HG02798 (cell line): ENCODE measurements at regions not wholly inside any gene's neighbourhood (a gene's known extent, or its start where the extent isn't known, plus 50 kb on each side); places are given as distances from the start of the nearest gene placed in this dataset.
A peak's percentile ranks its signal among the peaks of the same experiment; 100 is the strongest.

Experiments used
- ATAC-seq: cut with Tn5 transposase; IDR thresholded peaks from one replicate; pipeline ENCODE4 v1.9.1; 2021; ENCODE audit warnings: mild to moderate bottlenecking; ENCODE audit not compliant: unreplicated experiment, poor library complexity

DNA sequence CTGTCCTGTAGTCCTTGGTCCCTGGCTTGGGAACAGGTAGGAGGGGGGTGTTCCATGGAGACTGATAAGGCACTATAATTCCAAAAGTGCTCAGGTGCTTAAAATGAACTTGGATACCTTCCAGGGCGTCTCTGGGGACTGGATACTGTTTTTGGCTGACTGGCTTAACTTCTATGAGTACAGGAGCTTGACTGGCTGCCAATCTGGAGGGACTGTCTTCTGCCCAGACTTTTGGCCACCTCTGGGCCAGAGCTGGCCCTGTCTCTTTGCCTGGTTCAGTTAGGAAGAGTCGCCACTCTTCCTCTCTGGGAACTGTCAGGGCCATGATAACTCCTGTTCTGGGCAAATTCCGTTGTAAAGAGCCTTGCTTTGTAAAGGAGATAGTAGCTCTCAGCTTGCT is 407.0 kb downstream of the TGFB2 start:
- ATAC-seq, result no peak

DNA sequence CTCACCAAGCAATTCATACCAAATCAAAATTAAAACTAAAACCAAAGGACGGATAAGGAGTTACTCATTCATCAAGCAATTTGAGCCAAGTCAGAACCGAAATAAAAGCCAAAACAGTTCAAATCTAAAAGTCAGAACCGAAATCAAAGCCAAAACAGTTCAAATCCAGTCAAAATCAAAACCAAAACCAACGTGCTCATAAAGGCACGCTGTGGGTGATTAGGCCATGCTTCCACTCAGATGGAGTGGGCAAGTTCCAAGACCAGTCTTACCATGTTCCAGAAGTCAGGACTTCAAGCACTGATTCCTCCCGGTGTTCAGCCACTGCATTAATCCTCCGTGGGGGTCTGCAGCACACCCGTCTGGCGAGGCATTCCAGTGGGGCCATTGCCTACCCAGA is 409.3 kb downstream of the TGFB2 start:
- ATAC-seq, result no peak

DNA sequence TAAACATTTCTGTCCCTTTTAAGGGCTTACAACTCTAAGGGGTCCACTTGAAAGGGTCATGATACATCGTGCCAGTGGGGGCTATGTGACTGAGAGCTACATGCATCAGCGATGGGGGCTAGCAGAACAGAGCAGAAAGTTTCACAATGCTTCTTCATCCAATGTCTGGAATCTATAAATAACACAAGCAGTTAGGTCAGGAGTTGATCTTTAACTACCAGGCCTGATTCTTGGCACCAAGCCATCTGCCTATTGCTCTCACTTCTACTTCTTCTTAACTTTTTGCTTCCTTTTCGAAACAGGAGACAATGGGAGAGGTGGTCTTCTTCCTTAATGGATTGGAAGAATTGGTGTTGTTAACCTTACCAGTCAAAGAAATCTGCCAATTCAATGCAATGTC is 410.0 kb downstream of the TGFB2 start:
- ATAC-seq, result no peak

DNA sequence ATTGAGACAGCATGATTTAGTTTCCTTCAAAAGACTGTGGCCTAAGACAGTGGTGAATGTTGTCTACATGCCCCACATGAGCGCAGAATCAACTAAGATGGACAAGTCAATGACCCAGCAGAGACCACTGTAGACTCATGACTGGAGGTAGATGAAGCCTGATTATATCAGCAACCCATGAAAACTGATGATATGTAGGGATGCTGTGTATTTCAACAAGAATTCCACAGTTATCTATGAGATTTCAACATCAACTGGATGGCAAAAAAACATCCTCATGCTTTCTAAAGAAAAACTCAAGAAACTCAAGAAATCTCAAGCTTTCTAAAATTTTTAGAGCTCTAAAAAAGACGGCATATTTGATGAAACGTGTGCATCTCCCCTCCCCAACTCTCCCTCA is 413.9 kb upstream of the LYPLAL1 start:
- no peak for ATAC-seq

DNA sequence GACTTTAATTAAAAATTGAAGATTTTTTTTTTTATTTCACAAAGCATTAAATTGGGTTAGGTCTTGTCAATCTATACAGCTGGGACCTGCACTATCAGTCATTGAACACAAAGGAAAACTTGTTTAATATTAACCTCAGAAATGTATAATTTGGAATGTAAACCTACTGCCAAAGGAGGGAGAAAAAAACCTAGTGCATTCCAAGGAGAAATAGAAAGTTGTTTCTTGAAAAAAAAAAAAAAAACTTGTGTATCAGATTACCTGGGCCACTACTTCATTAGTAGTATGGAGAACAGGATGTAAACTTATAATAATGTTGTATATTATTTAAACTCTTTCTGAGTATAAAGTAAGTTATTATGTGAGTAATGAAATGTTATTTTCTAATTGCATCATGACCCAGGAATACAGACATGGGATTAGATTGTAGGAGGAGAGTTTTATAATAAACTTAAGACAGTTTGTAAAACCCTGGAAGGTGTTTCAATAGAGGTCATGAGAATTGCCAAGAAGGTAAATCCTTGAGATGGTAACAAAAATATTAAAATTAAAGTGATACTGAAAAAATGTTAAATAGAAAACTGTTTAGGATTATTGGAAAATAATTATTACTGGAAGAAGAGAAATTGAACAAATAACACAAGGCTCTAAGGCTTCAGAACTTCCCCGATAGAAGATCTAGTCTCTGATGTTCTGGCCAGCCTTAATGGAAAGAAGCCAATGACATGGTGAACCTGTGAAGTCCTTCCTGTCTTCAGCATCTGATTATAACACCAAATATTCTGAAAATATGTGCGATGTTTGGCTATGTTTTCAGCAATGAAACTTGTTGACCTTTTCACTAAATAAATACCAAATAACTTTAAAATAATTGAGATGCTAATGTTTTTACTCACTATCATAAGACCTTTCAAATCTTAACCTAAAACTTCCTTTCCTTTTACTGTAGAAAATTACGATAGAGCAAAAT is 412.8 kb upstream of the LYPLAL1 start:
- no peak for ATAC-seq

DNA sequence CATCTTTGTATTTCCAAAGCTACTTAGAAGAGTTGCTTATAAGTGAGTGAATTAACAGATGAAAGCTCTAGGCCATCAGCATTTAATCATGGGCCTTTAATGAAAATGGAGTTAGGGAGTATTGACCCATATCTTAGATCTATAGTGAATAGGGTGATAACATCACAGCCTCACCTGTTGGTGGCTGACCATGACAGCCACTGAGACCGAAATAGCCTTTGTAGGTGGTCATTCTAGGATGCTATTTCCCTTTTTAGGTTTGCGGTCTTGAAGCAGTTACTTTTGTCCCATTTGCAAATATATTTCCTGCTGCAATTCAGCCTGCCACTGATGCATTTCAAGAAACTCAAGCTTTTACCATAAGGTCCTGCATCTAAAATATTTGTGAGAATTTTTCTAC is 410.1 kb upstream of the LYPLAL1 start:
- peak; percentile 58 for ATAC-seq

DNA sequence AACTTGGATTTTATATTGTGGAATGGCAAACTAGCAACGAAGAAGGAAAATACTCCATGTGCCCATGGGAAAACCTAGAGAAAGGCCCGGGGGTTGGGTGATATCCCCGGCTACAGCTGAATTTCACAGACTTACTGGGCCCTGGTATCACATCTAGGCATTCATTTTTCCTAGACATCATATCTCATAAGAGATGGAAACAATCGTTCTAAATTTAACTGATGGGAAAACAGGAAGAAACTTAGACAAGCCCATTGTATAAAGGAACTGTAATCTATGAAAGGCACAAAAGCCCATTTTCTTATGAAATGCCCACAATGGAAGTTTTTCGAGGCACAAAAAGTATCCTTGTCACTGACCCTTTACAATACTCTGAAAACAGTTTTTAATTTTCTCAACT is 407.9 kb upstream of the LYPLAL1 start:
- ATAC-seq, result no peak

DNA sequence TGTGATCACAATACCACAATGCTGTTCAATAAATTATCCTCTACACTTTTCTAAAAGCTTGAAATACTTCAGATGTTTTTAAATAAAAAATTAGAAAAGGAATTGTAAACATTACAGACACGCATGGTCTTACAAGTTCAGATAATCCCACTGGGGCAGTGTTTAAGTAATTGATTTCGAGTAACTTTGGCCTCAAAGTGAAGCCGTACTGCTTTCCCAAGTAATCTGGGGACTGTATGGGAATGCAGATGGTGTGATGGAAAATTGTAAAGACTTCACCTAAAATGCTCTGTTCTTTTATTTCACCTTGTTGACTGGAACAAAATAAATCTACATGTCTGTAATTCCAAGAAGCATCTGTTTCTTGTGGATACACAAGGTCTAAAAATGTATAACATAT is 401.7 kb upstream of the LYPLAL1 start:
- ATAC-seq, result no peak

DNA sequence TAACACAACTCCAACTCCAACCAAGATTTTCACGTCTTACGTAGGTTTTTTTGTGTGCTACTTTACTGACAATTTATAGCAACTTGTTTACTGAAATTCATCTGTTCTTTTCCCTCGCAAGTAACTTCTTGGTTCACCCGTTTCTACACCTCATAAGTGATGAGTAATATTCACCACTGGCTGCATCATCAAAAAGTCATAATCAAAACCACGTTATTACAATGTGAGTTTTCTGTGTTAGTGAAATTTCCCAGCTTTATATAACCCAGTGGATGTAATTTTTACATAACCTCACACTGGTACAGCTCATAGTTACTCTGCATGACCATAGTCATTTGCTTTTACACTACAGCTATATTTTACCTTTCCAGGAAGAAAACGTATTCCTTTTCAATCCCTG is 401.1 kb upstream of the LYPLAL1 start:
- no peak for ATAC-seq

DNA sequence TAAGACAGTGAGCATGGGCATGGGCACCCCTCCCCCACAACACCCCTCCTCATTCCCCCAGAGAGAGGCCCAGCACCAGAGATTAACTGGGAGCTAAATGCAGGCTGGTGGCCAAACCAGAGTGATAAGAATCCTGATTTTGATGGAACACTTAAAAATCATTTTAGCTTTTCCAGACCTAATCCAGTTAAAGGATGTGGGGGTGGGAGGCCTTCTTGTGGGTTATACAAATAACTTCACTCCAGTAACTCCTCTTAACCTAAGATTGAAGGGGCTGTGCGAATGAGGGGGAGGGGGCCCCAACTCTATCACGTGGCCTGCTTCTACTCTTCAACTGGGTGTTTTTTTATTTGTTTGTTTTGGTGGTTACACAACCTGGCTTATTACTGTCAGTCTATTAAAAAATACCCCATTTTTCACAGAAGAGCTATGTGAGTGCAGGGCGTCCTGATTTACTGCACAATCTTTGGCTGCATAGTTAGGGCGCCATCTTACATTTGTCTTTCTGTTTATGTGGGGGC is 398.1 kb upstream of the LYPLAL1 start:
- no peak for ATAC-seq

DNA sequence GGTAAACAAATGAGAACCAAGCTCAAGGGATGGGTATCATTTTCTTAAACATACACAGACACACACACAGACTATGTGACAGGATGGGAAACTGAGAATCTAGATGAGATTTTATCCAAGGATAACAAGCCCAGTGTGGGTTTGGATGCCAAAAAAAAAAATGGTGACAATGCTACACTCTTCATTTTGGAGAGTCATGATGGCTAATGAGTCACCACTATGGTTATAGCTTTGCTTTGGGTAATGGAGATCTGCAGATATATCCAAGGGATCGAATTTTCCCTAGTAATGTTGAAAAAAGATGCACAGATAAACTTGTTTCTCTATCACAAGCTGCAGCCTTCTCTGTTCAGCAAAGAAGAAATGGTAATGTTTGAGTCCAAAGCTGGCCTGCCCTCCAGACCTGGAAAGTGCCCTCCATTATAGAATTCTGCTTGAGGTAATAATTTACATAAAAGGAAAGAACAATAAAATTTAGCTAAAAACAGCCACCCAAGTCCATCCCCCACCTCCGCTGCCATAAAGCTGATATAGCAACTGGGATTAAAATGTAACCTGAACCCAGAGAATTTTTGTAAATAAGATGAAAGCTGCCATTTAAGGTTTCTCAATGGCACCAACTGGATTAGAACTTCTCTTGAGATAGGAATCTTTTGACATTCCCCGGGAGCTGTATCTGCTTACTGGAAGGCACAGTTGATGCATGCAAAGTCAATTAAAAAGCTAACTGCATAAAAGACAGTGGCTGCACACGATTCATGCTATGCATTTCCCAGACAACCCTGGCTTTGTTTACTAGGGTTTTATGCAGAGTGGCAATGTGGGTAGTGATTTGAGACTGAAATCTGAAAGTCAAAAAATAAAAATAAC is 395.2 kb upstream of the LYPLAL1 start:
- no peak for ATAC-seq

DNA sequence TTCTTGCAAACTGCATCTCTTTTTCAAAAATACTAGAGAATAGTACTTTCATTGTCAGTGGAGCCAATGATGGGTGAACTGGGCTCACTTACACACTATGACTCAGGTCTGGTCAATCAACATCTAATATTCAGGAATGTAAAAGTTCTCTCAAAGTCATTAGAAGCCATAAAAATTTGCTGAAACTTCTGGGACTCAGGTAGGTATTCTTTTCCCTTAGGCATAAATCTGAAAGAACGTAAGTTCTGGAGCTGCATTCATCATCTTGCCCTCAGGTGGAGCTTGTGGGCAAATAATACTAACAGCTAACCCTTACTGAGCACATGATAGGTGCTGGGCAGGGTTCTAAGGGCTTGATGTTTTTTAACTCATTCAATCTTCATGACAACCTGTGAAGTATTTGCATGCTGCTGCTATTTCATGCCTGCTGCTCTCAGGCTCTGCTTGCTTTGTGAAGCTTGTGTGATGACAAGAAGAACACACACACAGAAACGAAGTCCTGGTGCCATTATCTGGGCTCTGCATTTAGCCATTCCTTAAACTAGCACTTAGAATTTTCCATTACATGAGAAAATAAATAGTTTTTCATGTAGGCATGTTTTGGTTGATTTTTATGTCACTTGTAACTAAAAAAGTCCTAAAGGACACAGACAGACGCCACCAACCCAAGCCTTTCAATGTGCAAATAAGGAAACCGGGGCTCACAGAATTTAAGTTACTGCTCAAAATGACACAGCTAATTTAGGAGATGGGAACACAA is 394.2 kb upstream of the LYPLAL1 start:
- no peak for ATAC-seq

DNA sequence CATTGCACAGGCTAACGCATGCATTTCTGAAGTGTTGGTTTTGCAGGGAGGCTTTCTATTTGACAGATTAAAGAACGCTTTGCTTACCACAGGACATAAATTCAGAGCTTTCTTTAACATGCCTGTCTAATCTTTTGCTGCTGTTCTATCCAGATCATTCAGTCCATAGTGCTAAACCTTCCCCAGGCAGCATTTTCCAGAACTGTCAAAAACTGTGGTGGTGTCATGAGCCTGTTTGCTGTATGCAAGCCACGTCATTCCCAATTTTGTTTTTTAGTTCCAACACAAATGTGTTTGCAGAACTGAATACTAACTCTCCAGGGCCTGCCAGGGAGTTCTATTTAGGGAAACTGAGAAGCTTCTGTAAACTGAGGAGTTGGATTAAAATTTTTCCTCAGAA is 390.5 kb upstream of the LYPLAL1 start:
- ATAC-seq, result no peak

DNA sequence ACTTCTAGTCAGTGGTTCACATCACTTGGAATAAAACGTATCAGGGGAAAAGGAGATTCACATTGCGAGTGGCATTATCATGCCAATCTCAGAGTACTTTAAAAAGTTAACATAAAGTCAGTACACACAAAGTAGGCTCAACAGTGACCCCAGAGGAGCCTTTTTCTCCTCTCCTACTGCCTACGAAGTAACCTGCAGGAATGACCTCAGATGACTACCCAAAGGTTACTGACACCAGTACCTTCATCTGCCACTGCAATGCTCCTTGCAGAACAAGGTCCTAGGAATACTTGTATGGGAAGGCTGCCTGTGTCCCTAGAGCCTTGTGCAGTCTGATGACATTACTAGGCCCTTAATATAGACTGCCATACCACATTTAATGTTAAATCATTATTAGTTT is 389.8 kb upstream of the LYPLAL1 start:
- ATAC-seq, result no peak

DNA sequence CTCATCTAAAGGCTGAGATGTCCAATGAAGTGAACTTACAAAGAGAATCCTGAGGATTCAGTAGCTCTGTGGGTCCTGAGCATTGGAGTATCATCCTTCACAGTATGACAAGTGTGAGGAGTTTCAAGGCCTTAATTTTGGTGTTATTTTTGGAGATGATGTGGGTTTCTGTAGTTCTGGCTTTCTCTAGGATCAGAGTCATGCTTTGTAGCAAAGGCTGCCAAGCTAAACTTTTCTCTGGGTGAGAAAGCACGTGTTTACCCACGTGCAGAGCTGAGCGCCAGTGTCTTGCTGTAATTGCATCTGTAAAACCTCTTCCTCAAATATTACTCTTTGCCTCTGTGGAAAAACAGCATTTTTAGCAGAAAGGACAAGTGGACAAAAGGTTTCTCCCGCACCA is 387.8 kb upstream of the LYPLAL1 start:
- no peak for ATAC-seq

DNA sequence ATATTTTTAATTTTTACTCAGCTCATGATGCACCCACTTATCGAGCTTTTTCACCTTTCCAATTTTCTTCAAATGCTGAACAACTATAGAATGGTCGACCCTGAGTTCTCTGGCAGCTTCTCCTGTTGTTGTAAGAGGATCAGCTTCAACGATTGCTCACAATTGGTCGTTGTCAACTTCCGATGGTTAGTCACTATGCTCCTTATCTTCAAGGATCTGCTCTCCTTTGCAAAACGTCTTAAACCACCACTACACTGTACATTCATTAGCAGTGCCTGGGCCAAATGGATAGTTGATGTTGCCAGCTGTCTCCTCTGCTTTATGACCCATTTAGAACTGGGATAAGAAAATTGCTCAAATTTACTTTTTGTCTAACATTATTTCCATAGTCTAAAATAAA is 385.9 kb upstream of the LYPLAL1 start:
- ATAC-seq, result no peak

DNA sequence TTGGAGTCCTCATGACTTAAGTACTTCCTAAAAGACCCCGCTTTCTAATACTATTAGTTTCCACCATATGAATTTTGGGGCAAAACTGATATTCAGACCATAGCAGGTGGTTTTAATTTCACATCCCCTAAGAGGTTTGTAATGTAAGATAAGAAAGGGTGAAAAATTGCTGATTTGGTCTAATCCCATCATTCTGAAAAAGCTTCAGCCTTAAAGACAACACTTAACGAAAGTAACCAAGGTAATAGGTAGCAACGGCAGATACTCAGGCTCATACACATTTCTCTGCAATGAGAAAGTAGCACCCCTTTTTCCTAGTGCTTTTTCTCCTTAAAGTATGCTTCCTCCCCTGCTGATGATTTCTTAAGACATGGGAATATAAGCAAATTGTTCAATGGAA is 376.9 kb upstream of the LYPLAL1 start:
- no peak for ATAC-seq

DNA sequence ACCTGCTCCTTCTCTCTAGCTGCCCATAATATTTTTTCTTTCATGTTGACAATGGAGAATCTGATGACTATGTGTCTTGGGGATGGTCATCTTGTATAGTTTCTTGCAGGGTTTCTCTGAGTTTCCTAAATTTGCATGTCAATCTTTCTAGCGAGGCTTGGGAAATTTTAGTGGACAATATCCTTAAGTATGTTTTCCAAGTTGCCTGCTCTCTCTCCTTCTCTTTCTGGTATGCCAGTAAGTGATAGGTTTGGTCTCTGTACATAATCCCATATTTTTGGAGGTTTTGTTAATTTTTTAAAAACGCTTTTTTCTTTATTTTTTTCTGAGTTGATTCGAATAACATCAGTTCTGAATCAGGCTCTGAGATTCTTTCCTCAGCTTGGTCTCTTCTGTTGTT is 370.9 kb upstream of the LYPLAL1 start:
- no peak for ATAC-seq

DNA sequence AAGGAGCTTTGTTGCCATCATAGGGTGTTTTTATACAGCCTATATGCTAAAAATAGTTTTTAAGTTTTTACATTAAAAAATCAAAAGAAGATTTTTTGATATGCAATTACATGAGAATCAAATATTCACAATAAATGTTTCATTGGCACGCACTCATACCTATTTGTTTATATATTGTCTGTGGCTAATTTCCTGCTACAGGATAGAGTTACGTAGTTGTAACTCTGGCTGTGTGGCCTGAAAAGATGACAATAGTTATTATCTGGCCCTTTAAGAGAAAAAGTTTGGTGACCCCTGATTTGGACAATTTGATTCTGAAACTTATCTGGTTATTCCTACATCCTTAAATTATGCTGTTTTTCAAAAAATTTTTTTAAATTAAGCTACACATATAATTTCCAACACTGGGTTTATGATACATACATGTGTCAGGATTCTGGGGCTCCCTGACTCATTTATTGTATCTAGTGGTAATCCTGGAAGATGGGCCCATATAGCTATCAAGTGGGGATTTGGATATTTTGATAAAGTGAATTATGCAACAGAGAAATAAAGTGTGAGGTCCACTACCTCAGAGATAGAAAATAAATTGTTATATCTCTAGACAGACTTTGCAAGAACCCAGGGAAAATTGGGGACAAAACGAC is 370.2 kb upstream of the LYPLAL1 start:
- no peak for ATAC-seq
